Globus pallidus (tissue), 1 donor: ENCODE measurements at regions not wholly inside any gene's neighbourhood (a gene's known extent, or its start where the extent isn't known, plus 50 kb on each side); places are given as distances from the start of the nearest gene placed in this dataset.
"Not testable (repeated sequence)": the region's sequence is repeated elsewhere in the genome, so short reads cannot be mapped to it uniquely, and the experiment has no call there.

Experiments
- DNase-seq: peaks from one replicate; pipeline ENCODE4 v3.0.0-alpha.2; 2015; ENCODE audit warnings: low spot score

GRCh38 chr2:239819091-239819973, 205.8 kb downstream of the NDUFA10 start:
- no peak for DNase-seq

- peak; percentile 88 for DNase-seq
These were observed 206.6 kb downstream of the NDUFA10 start for GRCh38 chr2:239818531-239819011.

GRCh38 chr2:239818086-239818485, 207.1 kb downstream of the NDUFA10 start:
- no peak for DNase-seq

- not testable (repeated sequence) for DNase-seq
These were observed 207.6 kb downstream of the NDUFA10 start for GRCh38 chr2:239817468-239818031.

GRCh38 chr2:239816576-239817467, 208.3 kb downstream of the NDUFA10 start:
- DNase-seq: no peak

DNA sequence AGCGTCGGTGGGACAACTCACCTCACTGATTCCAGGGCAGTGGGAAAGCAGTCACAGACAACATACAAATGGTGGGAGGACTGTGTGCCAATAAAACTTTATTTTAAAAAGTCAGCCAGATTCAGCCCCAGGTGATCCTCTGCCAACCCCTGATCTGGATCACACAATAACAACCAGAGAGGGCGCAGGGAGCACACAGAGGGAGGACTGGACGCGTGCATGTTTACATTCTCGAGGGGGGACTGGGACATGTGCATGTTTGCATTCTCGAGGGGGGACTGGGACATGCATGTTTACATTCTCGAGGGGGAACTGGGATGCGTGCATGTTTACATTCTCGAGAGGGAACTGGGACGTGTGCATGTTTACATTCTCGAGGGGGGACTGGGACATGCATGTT, 209.5 kb downstream of the NDUFA10 start:
- DNase-seq: no peak

DNA sequence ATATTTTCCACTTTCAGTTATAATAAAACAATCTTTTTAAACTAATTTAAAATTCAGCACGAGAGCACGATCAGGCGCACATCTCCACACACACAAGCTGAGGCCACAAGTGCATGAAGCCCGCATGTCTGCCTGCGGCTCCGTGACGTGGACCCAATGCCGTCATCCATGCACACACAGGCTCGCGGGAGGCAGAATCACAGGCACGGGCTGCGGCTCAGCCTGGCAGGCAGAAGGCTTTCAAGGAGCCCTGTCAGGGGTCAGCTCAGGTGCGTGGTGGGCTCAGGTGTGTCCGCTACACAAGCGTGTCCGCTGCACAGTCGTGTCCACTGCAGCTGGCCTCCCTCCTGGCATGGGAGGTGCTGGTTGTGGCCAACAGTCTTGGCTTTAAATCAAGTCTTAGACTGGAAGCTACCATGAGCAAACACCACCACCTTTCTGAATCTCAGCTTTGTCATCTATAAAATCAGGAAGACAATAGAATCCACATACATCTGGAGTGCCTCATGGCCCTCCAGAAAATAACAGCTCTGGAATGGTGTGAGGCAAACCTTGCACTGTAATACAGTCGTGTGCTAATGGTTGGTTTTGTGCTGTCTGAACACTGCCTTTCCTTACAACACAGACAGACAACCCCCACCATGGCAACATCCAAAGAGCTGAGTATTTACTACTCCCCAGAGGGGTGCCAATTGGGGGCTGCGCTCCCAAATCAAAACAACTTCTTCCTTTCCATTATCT, 210.1 kb downstream of the NDUFA10 start:
- DNase-seq: no peak

DNA sequence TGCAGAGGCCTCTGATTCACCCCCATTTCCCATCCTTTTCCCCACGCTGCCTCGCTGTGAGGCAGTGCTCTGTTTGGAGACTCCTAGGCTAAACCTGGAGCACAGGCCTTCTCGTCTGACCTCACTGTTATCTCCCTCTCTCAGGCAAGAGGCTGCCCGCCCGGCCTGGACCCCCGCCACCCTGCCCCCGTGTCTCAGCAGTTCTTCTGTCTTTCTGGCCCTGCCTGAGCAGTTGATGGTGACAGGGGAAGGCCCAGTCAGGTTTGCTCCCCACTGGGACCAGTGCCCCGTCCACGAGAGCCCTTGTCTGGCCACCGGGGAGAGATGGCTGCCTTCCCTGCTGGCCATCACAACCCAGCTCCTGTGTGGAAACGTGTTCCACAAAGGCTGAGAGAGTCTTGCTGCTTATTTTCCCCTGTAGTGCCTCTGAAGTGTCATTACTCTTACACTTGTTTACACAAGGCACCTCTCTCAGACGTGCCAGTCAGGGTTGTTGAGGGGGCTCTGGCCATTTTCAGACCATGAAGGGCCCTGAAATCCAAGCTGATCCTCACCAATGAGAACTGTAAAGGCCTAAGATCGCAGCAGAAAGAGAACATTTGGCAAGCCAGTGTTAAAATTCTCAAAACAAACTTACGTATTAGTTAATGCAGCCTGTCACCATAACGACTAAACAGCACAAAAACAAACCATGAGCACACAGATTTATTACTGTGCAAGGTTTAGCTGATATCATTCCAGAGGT, 210.9 kb downstream of the NDUFA10 start:
- no peak for DNase-seq

GRCh38 chr2:239813261-239814115, 211.7 kb downstream of the NDUFA10 start:
- DNase-seq: no peak

DNA sequence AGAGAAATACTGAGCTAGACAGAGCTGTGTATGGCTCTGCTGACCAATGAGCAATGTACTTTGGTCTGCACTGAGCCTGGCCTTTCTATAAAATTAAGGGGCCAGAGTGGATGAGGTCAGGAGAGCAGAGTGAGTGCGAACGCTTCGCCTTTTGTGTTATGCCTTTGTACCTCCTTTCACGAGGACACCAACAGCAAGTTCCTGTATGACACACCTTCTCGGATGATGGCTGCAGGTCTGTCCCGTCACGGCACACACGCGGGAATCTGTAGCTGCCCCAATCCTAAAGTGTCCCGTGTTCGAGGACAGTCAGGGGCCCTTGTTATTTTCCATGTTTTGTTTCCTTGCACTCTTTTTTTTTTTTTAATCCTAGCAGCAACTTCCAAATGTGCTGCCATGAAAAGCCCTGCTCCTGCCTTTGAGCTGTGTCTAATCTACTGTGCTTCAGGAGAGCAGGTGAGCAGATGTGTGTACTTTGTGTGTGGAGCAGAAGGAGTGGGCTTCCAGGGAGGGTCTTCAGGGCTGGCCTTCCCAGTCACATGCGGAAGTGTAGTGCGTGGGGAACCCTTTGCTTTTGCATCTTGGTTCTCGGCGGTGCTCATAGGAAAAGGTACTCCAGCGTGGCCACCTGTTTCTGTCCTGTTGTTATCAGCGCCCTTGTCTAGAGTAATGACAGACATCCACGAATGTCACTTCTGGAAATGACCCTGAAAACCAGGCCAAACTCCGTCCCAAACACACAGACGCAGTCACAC, 213.2 kb downstream of the NDUFA10 start:
- DNase-seq: no peak

DNA sequence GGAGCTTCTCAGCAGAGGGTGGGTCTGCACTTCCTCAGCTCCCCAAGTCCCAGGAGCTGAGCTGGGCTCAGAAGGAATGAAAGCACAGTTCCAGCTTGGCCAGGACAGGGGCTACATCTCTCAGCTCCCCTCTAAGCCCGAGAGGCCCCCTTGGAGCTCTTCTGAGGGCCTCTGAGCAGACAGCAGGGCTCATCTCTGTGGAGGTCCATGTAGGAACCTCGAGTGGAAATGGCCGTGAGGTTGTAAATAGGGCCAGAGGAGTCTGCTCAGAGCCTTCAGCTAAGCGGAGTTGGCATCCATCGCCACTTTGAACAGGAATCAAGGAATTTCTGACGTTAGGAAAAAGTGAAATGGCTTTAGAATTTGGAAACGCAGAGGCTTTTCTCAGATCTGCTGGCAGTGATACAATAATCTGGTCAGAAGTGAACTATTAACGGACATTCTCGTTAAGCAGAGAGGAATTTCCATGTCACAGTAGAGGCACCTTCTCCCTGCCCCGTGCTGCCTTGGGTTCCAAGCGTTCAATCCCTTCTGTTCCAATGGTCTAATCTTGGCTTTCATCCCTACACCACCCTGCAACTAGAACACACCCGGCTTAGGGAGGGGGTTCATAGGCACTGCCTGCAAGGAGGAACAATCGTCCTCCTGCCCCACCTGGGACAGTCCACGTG, 213.9 kb downstream of the NDUFA10 start:
- DNase-seq: no peak

DNA sequence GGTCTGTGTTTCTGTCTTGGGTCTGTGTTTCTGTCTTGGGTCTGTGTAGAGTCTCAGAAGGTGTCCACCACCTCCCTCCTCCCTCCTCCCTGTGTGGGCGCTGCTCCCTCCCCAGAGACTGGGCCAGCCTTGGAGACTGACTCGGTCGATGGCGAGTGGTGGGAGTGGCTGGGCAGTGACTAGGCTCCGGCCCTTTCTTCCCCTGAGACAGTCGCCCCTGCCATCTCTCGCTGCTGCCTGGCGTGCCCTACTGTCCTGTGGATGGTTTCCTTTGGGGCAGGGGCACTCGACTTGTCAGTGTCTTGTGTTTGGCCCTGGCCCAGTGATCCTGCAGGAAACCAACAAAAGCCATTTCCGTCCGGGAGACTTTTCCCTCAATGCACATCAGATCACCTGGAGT, 215.8 kb downstream of the NDUFA10 start:
- no peak for DNase-seq

- DNase-seq: no peak
These were observed 217.6 kb downstream of the NDUFA10 start for GRCh38 chr2:239807568-239807967.

- no peak for DNase-seq
These were observed 218.2 kb downstream of the NDUFA10 start for GRCh38 chr2:239806758-239807434.

DNA sequence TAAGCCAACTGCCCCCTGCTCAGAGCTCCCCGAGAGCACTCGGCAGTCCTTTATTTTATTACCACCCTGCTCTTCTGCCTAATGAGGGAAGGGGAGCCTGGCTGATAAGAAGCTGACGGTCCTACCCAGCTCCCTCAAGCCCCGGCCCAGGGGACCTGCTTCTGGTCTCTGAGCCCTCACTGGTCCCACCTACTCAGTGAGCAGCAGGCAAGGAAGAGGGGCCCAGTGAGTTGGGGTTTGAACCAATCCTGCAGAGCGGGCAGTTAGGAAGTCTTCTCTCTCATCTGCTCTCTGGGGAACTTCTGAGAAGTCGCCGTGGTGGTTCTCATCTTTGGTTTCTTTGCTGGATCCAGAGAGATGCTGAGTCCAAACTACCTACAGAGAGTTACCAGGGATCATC, 218.9 kb downstream of the NDUFA10 start:
- DNase-seq: no peak

GRCh38 chr2:239805414-239805813, 219.7 kb downstream of the NDUFA10 start:
- DNase-seq: no peak

- no peak for DNase-seq
These were observed 220.2 kb downstream of the NDUFA10 start for GRCh38 chr2:239805043-239805329.
